HepG2 (cell line): ENCODE measurements at regions not wholly inside any gene's neighbourhood (a gene's known extent, or its start where the extent isn't known, plus 50 kb on each side); places are given as distances from the start of the nearest gene placed in this dataset.
A peak's percentile ranks its signal among the peaks of the same experiment; 100 is the strongest.

ENCODE experiments used
- ATAC-seq: fragments of 200-7000 bp; cut with Tn5 transposase; 3 replicates; pipeline ENCODE4 v1.9.1; 2020; ENCODE audit warnings: mild to moderate bottlenecking, moderate library complexity
- BruUV-seq: library from RNA; stranded (reverse); fragments of 400-500 nt; replicated peaks from 2 replicates; lab custom pipeline; 2021; lab: Mats Ljungman, UMichigan
- CTCF ChIA-PET: fragments of 300-600 bp; formaldehyde crosslinking; extraction: SDS; loops from one replicate; lab custom pipeline; 2021; ENCODE audit warnings: low total read pairs, inconsistent platforms, low intra/inter-chr PET ratio; lab: Yijun Ruan, JAX
- POLR2A ChIA-PET: fragments of 350-600 bp; sonication (Branson Sonifier 250); formaldehyde crosslinking; loops from one replicate; lab custom pipeline; 2020; ENCODE audit warnings: antibody characterized with exemption, inconsistent platforms; lab: Yijun Ruan, JAX
- DNase-seq: peaks from one replicate; pipeline ENCODE4 v3.0.0-alpha.2; 2015; ENCODE audit warnings: low spot score
- FAIRE-seq: peaks from 3 replicates; lab custom pipeline; 2011; peaks lifted over from hg19 to GRCh38; lab: Jason Lieb, UNC
- H2AFZ ChIP-seq: one replicate; pipeline ENCODE4 v1.6.1; 2011; ENCODE audit warnings: low read length, inconsistent platforms
- H3K27ac ChIP-seq: fragments of 300-600 bp; 3 replicates; pipeline ENCODE4 v1.8.0; 2011; ENCODE audit warnings: mixed run types, mild to moderate bottlenecking, mixed read lengths, low read length, inconsistent platforms; ENCODE audit not compliant: insufficient read depth; ENCODE audit errors: extremely low read length
- H3K27me3 ChIP-seq, 2 experiments: fragments of 200-600 bp in 1 of 2; 2 replicates in 1 of 2; 3 replicates in 1 of 2; pipeline versions ENCODE4 v1.6.0 to v1.8.0; 2011; ENCODE audit warnings: low read length in 2 of 2, mild to moderate bottlenecking in 2 of 2, moderate library complexity in 2 of 2, inconsistent platforms in 1 of 2; ENCODE audit not compliant: insufficient read depth in 2 of 2, control insufficient read depth in 1 of 2
- H3K36me3 ChIP-seq, 2 experiments: fragments of 200-600 bp in 1 of 2; replicated peaks in 1 of 2; 2 replicates in 1 of 2; 3 replicates in 1 of 2; pipeline versions ENCODE4 v1.5.1 to v1.8.0; 2011; ENCODE audit warnings: low read length in 2 of 2, inconsistent platforms in 1 of 2; ENCODE audit not compliant: insufficient read depth in 2 of 2, control insufficient read depth in 1 of 2
- H3K4me1 ChIP-seq: 2 replicates; pipeline ENCODE4 v1.5.1; 2012; ENCODE audit warnings: low read length, inconsistent platforms; ENCODE audit not compliant: insufficient read depth
- H3K4me2 ChIP-seq: 2 replicates; pipeline ENCODE4 v1.6.0; 2011; ENCODE audit warnings: low read depth, low read length, inconsistent platforms
- H3K4me3 ChIP-seq, 3 experiments: fragments of 200-600 bp in 1 of 3; sonication (generic), shearing (Covaris generic) in 1 of 3; replicated peaks in 1 of 3; 2 replicates each; pipeline ENCODE4 v1.5.1; 2011 to 2016; ENCODE audit warnings: low read length in 3 of 3, inconsistent platforms in 2 of 3, low read depth in 2 of 3, mild to moderate bottlenecking in 2 of 3, control low read depth in 1 of 3, mixed read lengths in 1 of 3; ENCODE audit not compliant: insufficient read depth in 1 of 3
- H3K79me2 ChIP-seq: one replicate; pipeline ENCODE4 v1.6.1; 2011; ENCODE audit warnings: low read length, inconsistent platforms; ENCODE audit not compliant: insufficient read depth
- H3K9ac ChIP-seq: 2 replicates; pipeline ENCODE4 v1.6.0; 2011; ENCODE audit warnings: mild to moderate bottlenecking, low read depth, low read length, inconsistent platforms; ENCODE audit not compliant: insufficient read depth
- H3K9me3 ChIP-seq: 2 replicates; pipeline ENCODE4 v1.5.1; 2012; ENCODE audit warnings: mild to moderate bottlenecking, low read length
- H4K20me1 ChIP-seq: 2 replicates; pipeline ENCODE4 v1.6.0; 2011; ENCODE audit warnings: inconsistent platforms, mild to moderate bottlenecking, low read length, moderate library complexity; ENCODE audit not compliant: insufficient read depth
- CTCF ChIP-seq: sonication (generic); formaldehyde crosslinking; IDR thresholded peaks from 2 replicates; pipeline ENCODE4 v1.5.0; 2020; ENCODE audit warnings: mild to moderate bottlenecking, missing genetic modification reagents, moderate library complexity
- KLF11 ChIP-seq: IDR thresholded peaks from 2 replicates; pipeline ENCODE4 v1.6.1; 2016; ENCODE audit warnings: missing compliant biosample characterization
- LCORL ChIP-seq, 2 experiments: fragments of 450-650 bp in 1 of 2; sonication (generic) in 1 of 2; formaldehyde crosslinking in 1 of 2; IDR thresholded peaks; 2 replicates each; pipeline versions ENCODE4 v1.5.0 to v1.6.1; 2017 to 2020; ENCODE audit warnings: antibody characterized with exemption in 1 of 2, missing genetic modification reagents in 1 of 2
- MBD4 ChIP-seq: IDR thresholded peaks from 2 replicates; pipeline ENCODE4 v1.6.1; 2012; ENCODE audit warnings: low read length, inconsistent platforms, borderline replicate concordance
- STAG1 ChIP-seq: sonication (generic); formaldehyde crosslinking; IDR thresholded peaks from 2 replicates; pipeline ENCODE4 v1.4.0; 2020; ENCODE audit warnings: missing genetic modification reagents
- ZNF253 ChIP-seq: sonication (generic); formaldehyde crosslinking; IDR thresholded peaks from 2 replicates; pipeline ENCODE4 v1.8.0; 2022; ENCODE audit warnings: mild to moderate bottlenecking, missing genetic modification reagents, borderline replicate concordance
- WGBS: methylation state at CpG from one replicate; pipeline ENCODE4 v1.1.6; 2017; ENCODE audit warnings: low lambda C conversion rate; 5-methylcytosine and 5-hydroxymethylcytosine counted together
- in situ Hi-C: cut with HindIII; loops from 2 replicates; pipeline ENCODE4 v1.10.0; 2017; ENCODE audit warnings: low pct_unique_long_range_greater_than_20kb; ENCODE audit not compliant: extremely low pct_ligation_motif_present
- intact Hi-C: fragments of 100-400 bp; cut with micrococcal nuclease; formaldehyde crosslinking; loops from one replicate; pipeline ENCODE4 v1.10.0; 2022; ENCODE audit not compliant: unreplicated experiment
- TF ChIP-seq, protein P1 (sequence below): sonication (generic); formaldehyde crosslinking; IDR thresholded peaks from 2 replicates; pipeline ENCODE4 v1.5.0; 2020; ENCODE audit warnings: mild to moderate bottlenecking, missing genetic modification reagents

DNA sequence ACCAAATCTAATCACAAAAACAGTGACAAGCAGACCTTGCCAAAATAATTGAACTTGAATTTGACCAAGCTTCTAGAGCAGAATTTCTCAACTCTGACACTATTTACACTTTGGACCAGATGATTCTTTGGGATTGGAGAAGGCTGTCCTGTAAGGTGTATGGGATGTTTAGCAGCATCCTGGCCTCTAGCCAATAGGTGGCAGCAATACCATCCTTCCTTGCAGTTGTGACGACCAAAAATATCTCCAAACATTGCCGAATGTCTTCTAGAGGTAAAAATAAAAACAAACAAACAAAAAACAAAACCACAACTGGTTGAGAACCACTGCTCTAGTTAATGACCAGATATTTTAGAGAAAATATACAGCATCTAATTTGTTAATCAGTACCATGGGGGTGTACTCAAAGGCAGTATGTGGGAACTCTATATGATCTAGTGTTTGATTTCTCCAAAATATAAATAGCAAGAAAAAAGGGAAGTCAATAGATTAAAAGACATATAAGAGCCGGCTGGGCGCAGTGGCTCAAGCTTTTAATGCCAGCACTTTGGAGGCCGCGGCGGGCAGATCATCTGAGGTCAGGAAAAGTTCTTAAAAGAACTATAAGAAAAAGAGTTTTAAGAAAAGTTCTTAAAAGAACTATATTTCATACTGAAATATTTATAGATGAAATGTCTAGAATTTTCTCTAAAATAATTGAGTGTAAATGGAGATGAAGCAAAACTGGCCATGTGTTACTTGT is 60.9 kb upstream of the ZNF527 start:
- peaks cover 38% of the 10 kb centered on the region for H3K9me3 ChIP-seq
- 52% methylated on average over 7 of the region's 7 CpGs for WGBS
- TF ChIP-seq, protein P1, sequence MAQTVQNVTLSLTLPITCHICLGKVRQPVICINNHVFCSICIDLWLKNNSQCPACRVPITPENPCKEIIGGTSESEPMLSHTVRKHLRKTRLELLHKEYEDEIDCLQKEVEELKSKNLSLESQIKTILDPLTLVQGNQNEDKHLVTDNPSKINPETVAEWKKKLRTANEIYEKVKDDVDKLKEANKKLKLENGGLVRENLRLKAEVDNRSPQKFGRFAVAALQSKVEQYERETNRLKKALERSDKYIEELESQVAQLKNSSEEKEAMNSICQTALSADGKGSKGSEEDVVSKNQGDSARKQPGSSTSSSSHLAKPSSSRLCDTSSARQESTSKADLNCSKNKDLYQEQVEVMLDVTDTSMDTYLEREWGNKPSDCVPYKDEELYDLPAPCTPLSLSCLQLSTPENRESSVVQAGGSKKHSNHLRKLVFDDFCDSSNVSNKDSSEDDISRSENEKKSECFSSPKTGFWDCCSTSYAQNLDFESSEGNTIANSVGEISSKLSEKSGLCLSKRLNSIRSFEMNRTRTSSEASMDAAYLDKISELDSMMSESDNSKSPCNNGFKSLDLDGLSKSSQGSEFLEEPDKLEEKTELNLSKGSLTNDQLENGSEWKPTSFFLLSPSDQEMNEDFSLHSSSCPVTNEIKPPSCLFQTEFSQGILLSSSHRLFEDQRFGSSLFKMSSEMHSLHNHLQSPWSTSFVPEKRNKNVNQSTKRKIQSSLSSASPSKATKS: no peak
- TF ChIP-seq STAG1 (CRISPR knock-in tag) (peak; percentile 39), KLF11 (CRISPR knock-in tag) (no peak), ZNF253 (CRISPR knock-in tag) (no peak), MBD4 (no peak), CTCF (peak; percentile 44), LCORL (IDR thresholded peaks at IDR 0.05) (no peak), LCORL (CRISPR knock-in tag; IDR thresholded peaks at IDR 0.05) (no peak)
- TF ChIP-seq, all 625 proteins: peak for 2
- no peaks in the 10 kb centered on the region for H3K27me3 ChIP-seq
- no peak overlapping the region for H3K4me2 ChIP-seq
- no peak overlapping the region for H3K9ac ChIP-seq
- in situ Hi-C loops: no loop called here
- intact Hi-C loops: no loop called here
- no peaks in the 10 kb centered on the region for H3K79me2 ChIP-seq
- CTCF ChIA-PET: no interaction called here
- no peak for ATAC-seq
- H2AFZ ChIP-seq: no peak overlapping the region
- no peaks in the 10 kb centered on the region for H4K20me1 ChIP-seq
- no TSS peak for BruUV-seq
- DNase-seq: no peak
- H3K27ac ChIP-seq: no peak overlapping the region
- no peaks in the 10 kb centered on the region for H3K36me3 ChIP-seq
- H3K4me3 ChIP-seq: no peak overlapping the region
- FAIRE-seq: peak; percentile 34
- peaks cover 7% of the 10 kb centered on the region for H3K4me1 ChIP-seq
- POLR2A ChIA-PET: no interaction called here
